Astrocyte (in vitro differentiated cells and primary cell): ENCODE measurements at regions not wholly inside any gene's neighbourhood (a gene's known extent, or its start where the extent isn't known, plus 50 kb on each side); places are given as distances from the start of the nearest gene placed in this dataset.

ENCODE experiments used
- CTCF ChIP-seq: IDR thresholded peaks from 2 replicates; pipeline ENCODE4 v1.5.1; 2011; ENCODE audit warnings: low read depth, mild to moderate bottlenecking, inconsistent platforms, low read length, moderate library complexity; ENCODE audit not compliant: insufficient read depth
- EZH2 ChIP-seq: IDR thresholded peaks from 2 replicates; pipeline ENCODE4 v1.6.1; 2012; ENCODE audit warnings: mild to moderate bottlenecking, low read length, inconsistent platforms; ENCODE audit not compliant: insufficient read depth

GRCh38 chr13:34764246-34764645, 177.8 kb upstream of the NBEA start:
- TF ChIP-seq EZH2 (no peak), CTCF (no peak)
